ENCODE measurements at regions not wholly inside any gene's neighbourhood (a gene's known extent, or its start where the extent isn't known, plus 50 kb on each side); places are given as distances from the start of the nearest gene placed in this dataset.
"Not testable (repeated sequence)": the region's sequence is repeated elsewhere in the genome, so short reads cannot be mapped to it uniquely, and the experiment has no call there.

DNA sequence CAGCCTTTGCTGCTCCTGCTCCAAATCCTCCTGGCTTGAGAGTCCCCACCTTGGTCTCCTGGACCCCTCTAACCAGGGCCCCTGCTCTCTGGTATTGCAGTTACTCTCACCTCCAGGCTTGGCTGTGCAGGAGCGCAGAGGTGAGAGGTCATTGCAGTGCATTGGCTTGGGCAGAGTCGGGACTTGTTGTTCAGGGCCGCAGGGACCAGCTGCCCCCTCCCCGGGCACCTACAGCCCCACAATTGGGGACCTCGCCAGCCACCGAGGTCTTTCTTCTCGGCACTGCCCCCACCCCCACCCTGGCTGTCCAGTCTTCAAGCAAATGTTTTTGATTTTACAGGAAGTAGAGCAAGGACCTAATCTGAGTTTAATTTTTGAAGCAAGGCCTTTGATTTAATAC lies 65.5 kb upstream of the FGF3 start:
- DNase-seq (ENCODE audit: low read depth in 4 of 4, low spot score in 2 of 4), result no peak

DNA sequence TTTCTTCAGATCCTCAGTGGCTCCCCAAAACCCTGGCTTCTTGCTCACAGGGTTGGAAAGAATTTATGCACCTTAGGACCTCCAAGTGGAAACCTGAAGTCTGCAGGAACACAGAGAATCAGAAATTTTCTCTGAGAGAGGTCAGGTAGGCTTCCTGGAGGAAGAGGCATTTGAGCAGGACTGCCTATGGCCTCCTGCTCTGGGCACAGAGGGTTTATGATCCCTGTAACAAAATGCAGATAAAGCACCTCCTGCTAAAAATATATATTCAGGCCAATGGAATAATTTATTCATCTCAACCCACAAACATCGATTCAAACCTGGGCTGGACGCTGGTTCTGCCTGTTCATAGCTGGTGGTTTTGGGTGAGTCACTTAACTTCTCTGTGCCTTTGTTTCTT lies 68.1 kb upstream of the FGF3 start:
- DNase-seq (ENCODE audit: low read depth in 4 of 4, low spot score in 2 of 4), result no peak

DNA sequence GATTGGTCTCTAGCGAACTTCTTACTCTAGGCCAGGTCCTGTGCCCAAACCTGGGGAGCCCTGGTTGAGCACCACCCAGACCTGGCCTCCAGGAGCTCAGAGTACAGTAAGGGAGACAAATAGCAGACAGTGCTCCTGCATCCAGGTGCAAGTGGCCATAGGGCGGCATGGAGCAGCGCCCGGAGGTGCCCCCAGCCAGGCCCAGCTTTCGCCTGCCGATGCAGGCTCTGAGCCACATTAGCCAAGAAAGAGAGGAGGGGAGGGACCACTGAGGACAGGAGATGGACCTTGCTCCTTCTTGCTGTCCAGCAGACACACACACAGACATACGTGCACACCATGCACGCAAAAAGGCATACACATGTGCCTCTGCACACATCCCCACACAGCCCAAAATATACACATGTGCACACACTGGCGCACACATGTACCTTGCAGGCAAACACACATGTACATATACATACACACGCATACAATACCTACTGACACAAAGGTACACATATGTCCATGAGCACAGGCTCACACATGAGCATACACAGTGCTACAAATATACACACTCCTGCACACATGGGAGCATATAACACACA lies 68.7 kb upstream of the FGF3 start:
- DNase-seq (ENCODE audit: low read depth in 4 of 4, low spot score in 2 of 4), result no peak

DNA sequence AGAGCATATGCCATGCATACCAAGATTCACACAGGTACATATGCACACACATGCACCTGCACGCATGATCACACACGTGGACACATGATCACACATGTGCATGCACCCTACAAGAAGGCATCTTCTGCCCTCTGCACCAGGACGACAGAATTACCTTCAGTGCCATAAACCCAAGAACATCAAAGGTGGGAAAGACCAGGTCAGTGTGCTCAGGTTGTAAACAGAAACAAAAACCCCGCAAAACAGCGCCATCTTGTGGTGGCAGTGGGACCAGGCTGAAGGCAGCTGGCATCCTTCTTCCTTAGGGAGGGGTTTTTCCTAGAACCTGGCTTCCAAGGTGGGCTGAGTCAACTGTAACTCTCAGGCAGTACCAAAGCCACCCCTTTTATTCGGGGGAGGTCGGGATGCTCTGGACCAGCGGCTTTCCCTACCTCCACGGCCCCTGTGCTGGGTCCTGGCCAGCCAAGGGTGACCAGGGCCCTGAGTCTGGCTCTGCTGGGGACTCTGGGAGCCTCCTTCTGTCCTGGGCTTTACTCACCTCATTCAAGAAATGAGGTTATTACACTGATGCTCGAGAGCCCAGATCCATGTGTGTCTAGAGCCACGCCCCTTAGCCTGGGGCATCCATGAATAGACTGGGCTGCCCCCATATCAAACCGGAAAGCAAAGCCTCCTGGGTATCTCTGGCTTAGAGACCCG lies 69.4 kb upstream of the FGF3 start:
- DNase-seq (ENCODE audit: low read depth in 4 of 4, low spot score in 2 of 4), result peak in 3 of 4 donors; percentile 54 to 72 (median 62)

DNA sequence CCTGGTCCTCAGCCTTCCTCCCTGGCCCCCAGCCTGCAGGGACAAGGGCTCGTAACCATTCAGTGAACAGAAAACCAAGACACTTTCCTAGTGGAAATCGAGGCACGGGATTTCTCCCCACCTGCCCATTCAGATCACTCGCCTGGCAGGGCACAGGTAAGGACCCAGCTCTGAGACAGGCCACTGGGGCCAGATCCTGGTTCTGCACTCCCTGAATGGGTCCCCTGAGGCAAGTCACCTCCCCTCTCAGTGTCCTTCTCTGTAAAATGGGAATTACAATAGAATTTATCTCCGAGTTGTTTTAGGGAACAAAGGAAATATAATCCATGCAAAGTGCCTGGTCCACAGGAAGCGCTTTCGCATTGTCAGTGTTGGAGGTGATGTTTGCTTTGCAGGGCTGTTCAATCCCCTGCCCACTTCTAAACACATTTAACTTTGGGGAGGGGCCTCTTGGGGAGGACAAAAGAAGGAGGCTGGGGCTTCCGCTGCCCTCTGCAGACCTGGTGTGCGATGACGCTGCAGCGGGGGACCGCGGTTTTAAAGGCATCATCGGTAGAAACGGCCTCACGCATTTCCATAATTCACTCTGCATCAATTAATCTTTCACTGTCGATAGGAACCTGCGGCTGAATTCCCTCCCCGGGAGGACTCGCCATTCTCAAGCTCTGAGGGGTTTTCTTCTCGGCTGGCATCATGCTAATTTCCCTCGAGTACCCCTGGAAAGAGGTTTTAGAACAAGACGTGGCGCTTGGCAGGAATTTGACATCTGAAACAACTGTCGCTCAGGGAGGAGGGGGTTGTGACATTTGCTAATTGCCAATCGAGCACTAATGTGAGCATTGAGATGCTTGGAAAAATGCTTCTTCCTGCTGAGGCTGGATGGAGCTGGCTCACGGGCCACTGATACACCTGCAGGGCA lies 70.4 kb upstream of the FGF3 start:
- no peak for DNase-seq (ENCODE audit: low read depth in 4 of 4, low spot score in 2 of 4)

DNA sequence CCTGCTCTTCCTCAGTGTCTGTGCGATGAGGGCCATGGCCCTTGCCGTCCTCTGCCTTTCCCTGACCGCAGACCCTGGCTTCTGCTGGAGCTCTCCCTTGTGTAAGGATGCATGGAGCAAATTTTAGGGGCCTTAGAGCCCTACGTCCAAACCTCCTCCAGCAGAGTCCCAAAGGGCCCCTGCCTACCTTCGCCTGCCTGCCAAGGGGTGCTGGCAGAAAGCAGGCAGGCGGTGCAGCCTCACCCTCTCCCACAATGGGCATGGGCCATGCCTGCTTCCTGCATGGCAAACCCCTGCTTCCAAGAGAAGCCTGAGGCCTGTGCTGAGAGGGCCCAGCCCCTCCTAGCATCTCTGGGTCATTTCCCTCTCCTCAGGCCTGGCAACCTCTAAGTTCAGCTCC lies 71.3 kb upstream of the FGF3 start:
- DNase-seq (ENCODE audit: low read depth in 4 of 4, low spot score in 2 of 4), result no peak

DNA sequence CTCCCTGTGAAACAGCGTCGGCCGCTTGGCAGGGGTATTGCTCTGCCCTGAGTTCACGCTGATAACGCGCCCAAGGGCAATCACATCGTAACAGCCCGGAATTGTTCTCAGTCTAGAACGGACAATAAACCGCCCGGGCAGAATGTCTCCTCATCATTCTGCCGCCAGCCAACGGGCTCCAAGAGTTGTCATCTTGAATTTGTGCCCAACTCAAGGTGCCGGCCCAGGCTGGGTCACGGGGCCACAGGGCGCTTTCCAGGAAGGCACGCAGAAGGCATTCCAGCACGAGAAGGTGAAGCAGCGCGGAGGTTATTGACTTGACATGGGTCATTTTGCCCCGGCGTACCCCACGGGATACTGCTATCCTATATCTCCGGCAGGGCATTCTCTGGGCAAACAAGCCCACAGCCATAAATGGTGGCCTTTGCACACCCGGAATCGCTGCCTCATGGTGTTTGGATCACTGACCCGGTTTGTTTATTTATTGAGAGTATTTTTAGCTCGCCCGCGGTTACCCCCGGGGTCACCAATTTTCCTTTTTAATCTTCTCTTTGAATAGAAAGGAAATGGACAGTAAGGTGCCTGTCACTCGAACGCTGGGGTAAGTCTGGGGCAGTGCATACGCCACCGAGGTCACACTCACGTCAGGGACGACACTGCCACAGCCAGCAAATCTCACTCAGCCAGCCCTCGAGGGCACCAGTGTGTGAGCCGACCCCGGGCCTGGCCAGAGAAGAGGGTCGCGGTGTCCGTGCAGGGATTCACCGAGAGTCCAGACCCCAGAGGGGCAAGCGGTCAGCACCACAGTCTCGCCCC lies 72.4 kb upstream of the FGF3 start:
- DNase-seq (ENCODE audit: low read depth in 4 of 4, low spot score in 2 of 4), result no peak

DNA sequence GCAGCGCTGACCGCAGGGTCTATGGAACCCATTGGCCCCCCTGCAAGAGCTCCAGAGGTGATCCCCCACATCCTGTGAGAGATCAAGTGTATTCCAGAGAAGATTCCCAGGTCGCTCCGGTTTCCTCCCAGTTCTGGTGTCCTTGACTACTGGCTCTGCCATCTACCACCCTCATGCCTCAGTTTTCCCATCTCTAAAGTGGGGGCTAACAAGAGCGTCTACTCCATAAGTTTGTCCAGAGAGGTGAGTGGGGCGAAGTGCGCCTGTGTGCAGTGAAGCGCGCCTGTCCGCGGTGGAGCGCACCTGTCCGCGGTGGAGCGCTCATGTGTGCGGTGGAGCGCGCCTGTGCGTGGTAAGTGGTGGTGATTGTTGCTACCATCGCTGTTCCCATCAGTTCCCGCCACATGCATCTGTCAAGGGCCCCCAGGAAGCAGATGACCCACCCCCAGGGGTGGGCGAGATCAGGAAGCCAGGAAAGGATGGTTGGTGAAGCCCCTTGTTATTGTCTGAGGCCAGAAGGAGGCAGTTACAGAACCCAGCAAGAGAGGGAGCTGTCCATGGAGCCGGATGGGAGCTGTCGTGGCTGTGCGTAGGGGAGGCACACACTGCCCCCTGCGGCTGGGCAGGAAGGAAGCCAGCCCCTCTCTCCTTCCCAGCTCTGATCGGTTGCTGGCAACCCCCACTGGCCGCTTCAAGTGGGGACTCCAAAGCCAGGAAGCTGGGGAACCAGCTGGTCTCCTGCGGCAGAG lies 73.2 kb upstream of the FGF3 start:
- no peak for DNase-seq (ENCODE audit: low read depth in 4 of 4, low spot score in 2 of 4)

DNA sequence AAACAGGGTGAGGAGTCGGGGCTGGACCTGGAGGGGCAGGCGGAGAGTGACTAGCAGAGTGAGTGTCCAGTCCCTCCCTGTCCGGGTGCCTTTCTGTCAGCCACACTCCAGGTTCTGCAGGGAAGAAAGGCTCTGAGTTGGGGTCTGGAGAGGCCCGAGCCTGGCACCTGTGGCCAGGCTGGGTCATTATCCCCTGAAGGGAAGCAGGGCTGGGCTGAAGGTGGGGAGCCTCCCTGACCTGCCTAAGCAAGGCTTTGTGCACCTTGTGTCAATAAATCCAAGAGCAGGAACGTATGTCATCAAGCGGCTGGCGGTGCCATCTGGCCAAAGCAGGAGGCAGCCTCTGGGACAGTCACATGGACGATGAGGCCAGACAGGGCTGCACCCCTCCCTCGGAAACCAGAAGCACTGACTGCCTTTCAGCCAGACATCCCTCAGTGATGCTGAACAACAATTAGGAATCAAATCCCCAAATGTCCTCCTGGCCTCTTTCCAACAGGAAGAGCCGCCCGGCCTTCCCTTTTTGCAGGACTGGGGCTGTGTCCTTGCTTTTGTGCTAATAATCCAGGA lies 73.9 kb upstream of the FGF3 start:
- no peak for DNase-seq (ENCODE audit: low read depth in 4 of 4, low spot score in 2 of 4)

DNA sequence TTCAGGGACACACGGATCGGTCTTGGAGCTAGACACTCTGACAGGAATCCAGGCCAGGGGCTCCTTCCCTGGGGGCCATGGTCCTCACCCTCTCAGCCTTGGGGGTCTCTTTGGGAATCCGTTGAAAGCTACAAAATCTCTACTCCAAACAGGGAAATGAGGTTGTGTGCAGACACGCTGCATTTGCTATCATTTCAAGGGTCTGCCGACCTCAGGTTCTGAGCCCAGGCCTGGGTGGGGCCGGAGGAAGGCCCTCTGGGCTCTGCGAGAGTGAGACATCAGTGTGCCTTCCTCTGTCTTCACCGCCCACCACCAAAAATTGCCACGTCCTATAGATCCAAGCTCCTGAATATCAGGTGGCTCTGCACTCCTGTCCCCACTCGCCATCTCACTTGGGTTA lies 74.4 kb upstream of the FGF3 start:
- no peak for DNase-seq (ENCODE audit: low read depth in 4 of 4, low spot score in 2 of 4)

DNA sequence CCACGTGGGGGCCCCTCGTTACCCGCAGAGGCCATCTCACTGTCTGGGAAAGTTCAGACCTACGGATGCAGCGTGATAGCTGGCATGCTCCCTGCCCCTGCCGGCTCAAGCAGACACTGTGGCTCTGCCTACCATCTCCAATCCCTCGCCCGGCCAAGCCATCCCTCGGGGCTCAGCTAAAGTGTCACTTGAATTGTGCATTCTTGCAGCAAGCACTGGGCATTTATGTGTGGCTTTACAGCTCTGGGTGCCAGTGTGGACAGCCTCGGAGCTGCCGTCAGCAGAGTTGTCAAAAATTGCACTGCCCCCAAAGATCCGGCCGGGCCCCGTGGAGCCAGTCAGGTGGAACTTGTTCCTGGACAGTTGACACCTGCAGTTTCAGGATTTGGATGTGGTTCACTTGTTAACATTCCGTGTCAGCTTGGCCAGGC lies 75.0 kb upstream of the FGF3 start:
- DNase-seq (ENCODE audit: low read depth in 4 of 4, low spot score in 2 of 4), result no peak

DNA sequence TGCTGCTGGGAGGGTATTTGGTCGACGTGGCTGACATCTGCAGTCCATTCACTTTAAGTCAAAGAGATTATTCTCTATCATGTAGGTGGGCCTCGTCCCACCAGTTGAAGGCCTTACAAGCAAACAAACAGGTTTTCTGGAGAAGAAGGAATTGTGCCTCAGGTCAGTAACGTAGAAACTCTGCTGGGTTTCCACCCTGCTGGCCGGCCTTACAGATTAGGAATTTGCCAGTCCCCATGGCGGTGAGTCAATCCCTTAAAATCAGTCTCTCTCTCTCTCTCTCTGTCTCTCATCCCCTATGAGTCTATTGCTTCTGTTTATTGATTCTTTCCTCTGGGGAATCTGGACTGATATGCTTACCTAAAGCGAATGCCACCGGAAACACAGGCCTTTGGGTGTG lies 75.4 kb upstream of the FGF3 start:
- DNase-seq (ENCODE audit: low read depth in 4 of 4, low spot score in 2 of 4), result no peak

DNA sequence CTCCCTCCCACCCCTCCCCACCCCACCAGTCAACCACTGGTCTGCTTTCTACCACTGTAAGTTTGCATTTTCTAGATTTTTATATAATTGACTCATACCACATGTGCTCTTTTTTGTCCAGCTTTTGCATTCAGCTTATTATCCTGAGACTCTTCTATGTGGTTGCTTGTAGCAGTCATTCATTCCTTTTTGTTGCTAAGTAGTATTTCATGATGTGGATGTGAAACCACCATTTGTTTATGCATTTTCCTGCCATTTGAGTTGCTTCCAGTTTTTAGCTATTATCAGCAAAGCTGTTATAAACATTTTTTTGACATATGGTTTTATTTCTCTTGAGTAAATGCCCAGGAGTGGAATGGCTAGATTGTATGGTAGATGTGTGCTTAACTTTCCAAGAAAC lies 77.0 kb upstream of the FGF3 start:
- DNase-seq (ENCODE audit: low read depth in 4 of 4, low spot score in 2 of 4), result no peak

DNA sequence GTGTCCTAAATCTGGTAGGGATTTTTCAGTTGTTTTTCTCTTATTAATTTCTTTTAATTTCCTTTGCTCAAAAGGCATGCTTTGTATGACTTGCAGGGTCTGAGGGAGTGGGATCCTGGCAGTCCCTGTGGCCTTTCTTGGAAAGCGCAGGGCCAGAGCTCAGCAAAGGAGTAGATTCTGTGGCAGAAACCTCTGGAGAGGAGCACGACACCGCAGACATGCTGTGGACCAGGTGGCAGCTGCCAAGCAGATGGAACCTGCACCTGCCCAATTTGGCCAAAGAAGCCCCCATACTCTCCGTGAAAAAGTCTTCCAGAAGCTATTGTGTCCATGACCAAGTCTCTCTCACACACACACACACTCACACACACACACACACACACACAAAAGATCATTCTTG lies 78.9 kb upstream of the FGF3 start:
- no peak for DNase-seq (ENCODE audit: low read depth in 4 of 4, low spot score in 2 of 4)

DNA sequence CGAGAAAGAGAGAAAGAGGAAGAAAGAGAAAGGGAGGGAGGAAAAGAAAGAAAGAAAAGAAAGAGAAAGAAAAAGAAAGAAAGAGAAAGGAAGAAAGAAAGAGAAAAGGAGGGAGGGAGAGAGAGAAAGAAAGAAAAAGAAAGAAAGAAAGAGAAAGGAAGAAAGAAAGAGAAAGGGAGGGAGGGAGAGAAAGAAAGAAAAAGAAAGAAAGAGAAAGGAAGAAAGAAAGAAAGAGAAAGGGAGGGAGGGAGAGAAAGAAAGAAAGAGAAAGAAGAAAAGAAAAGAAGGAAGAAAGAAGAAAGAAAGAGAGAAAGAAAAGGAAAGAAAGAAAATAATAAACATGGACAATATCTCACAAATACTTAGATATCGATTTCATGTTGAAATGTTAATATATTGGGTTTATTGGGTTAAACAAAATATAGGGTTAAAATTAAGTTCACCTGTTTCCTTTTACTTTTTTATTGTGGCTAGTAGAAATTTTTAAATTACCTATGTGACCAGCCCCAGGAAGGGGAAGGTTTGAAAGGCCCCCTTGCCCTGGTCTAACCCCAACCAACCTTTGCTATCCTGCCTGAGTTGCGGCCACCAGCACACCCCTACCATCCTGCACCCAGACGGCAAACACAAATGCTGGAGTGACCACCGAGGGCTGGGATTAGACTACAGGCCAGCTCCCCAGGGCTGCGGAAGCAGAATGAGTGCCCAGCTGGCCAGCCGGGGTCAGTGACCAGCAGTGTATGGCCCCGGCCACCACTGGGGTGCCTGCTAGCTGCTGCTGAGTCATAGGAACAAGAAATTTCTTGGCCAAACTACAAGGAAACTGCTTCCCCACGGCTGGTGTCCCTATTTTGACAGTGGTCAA lies 81.0 kb upstream of the FGF3 start:
- DNase-seq (ENCODE audit: low read depth in 4 of 4, low spot score in 2 of 4), result no peak

DNA sequence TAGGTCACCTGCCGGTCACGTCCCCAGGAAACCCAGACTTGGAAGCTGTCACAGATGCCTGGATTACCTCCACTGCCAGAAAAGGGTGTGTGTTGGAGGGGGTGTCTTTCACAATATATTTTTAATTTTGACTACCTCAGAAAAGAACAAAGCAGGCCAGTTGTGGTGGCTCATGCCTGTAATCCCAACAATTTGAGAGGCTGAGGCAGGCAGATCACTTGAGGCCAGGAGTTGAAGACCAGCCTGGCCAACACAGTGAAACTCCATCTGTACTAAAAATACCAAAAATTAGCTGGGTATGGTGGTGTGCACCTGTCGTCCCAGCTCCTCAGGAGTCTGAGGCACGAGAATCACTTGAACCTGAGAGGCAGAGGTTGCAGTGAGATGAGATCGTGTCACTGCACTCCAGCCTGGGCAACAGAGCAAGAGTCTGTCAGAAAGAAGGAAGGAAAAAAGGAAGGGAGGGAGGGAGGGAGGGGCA lies 81.6 kb upstream of the FGF3 start:
- not testable (repeated sequence) for DNase-seq (ENCODE audit: low read depth in 4 of 4, low spot score in 2 of 4)

DNA sequence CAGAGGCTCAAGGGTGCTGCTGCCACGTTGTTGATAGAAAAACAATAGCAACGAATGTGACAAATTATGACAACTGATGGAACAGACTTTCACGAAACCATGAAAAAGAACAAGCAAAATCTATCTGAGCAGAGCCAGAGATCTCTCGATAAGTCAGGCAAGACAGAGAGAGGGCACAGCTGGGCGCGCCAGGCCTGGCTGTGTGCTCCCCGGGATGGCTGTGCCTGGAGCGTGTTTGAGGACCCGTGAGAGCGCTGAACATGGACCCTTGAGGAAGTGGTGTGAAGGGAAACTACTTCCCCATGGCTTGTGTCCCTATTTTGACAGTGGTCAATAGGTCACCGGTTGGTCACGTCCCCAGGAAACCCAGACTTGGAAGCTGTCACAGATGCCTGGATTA lies 83.1 kb upstream of the FGF3 start:
- no peak for DNase-seq (ENCODE audit: low read depth in 4 of 4, low spot score in 2 of 4)

DNA sequence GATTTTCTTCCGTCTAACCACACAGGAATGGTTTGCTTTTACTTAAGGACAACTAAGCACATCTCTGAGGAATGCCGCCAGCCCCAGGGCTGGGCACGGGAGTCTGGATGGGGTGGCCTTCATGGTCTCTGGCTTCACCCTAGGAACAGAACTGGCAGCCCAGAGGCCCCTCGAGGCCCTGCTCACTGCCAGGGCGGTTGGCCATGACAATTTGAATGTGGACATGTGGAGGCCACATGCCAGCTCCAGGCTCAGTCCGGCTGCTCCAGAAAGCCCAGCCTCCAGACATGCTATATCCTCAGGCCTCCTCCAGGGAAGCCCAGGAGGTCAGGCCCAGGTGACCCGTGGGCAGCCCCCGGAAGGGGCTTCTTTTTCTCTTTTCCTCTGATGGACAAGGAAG lies 84.0 kb upstream of the FGF3 start:
- DNase-seq (ENCODE audit: low read depth in 4 of 4, low spot score in 2 of 4), result no peak

All from left renal cortex interstitium (tissue), 4 donors.